HUES6 (cell line): ENCODE measurements at regions not wholly inside any gene's neighbourhood (a gene's known extent, or its start where the extent isn't known, plus 50 kb on each side); places are given as distances from the start of the nearest gene placed in this dataset.
"Not testable (repeated sequence)": the region's sequence is repeated elsewhere in the genome, so short reads cannot be mapped to it uniquely, and the experiment has no call there.

Experiments used
- H3K27ac ChIP-seq: 2 replicates; pipeline ENCODE4 v1.7.0; 2013; ENCODE audit warnings: low read depth, mild to moderate bottlenecking, low read length, inconsistent platforms
- H3K27me3 ChIP-seq: 2 replicates; pipeline ENCODE4 v1.6.1; 2013; ENCODE audit warnings: low read length; ENCODE audit not compliant: control insufficient read depth, insufficient read depth
- H3K36me3 ChIP-seq: 2 replicates; pipeline ENCODE4 v1.6.1; 2013; ENCODE audit warnings: low read length; ENCODE audit not compliant: control insufficient read depth, insufficient read depth
- H3K4me1 ChIP-seq: 2 replicates; pipeline ENCODE4 v1.6.1; 2013; ENCODE audit warnings: low read length; ENCODE audit not compliant: control insufficient read depth, insufficient read depth
- H3K4me3 ChIP-seq: 2 replicates; pipeline ENCODE4 v1.5.1; 2013; ENCODE audit warnings: low read depth, low read length
- H3K9ac ChIP-seq: one replicate; pipeline ENCODE4 v1.6.1; 2013; ENCODE audit warnings: mild to moderate bottlenecking, low read length
- H3K9me3 ChIP-seq: 2 replicates; pipeline ENCODE4 v1.6.1; 2013; ENCODE audit warnings: low read depth, low read length; ENCODE audit not compliant: control insufficient read depth, insufficient read depth

- Histone ChIP-seq H3K4me1 (no peaks in the 10 kb centered on the region), H3K4me3 (no peak overlapping the region), H3K27ac (no peak overlapping the region), H3K9me3 (no peaks in the 10 kb centered on the region), H3K9ac (no peak overlapping the region), H3K27me3 (no peaks in the 10 kb centered on the region), H3K36me3 (no peaks in the 10 kb centered on the region)
Measured at GRCh38 chr2:2590141-2590540, 259.1 kb upstream of the MYT1L start.

- Histone ChIP-seq H3K27me3 (no peaks in the 10 kb centered on the region), H3K36me3 (no peaks in the 10 kb centered on the region), H3K9ac (no peak overlapping the region), H3K9me3 (no peaks in the 10 kb centered on the region), H3K4me3 (no peak overlapping the region), H3K27ac (no peak overlapping the region), H3K4me1 (no peaks in the 10 kb centered on the region)
Measured at GRCh38 chr2:2588777-2589176, 257.7 kb upstream of the MYT1L start.

- no peak overlapping the region for H3K27ac ChIP-seq
- no peaks in the 10 kb centered on the region for H3K36me3 ChIP-seq
- no peak overlapping the region for H3K4me3 ChIP-seq
- H3K4me1 ChIP-seq, result no peaks in the 10 kb centered on the region
- H3K9me3 ChIP-seq, result no peaks in the 10 kb centered on the region
- H3K9ac ChIP-seq, result no peak overlapping the region
- no peaks in the 10 kb centered on the region for H3K27me3 ChIP-seq
Measured at GRCh38 chr2:2587354-2587753, 256.3 kb upstream of the MYT1L start.

GRCh38 chr2:2586931-2587330, 255.9 kb upstream of the MYT1L start:
- Histone ChIP-seq H3K36me3 (no peaks in the 10 kb centered on the region), H3K27me3 (no peaks in the 10 kb centered on the region), H3K9me3 (no peaks in the 10 kb centered on the region), H3K4me1 (no peaks in the 10 kb centered on the region), H3K27ac (no peak overlapping the region), H3K4me3 (no peak overlapping the region), H3K9ac (no peak overlapping the region)

- no peak overlapping the region for H3K27ac ChIP-seq
- no peaks in the 10 kb centered on the region for H3K36me3 ChIP-seq
- H3K4me3 ChIP-seq, result no peak overlapping the region
- no peak overlapping the region for H3K9ac ChIP-seq
- no peaks in the 10 kb centered on the region for H3K27me3 ChIP-seq
- H3K4me1 ChIP-seq, result no peaks in the 10 kb centered on the region
- no peaks in the 10 kb centered on the region for H3K9me3 ChIP-seq
Measured at GRCh38 chr2:2586068-2586776, 255.1 kb upstream of the MYT1L start.

GRCh38 chr2:2582998-2583545, 252.0 kb upstream of the MYT1L start:
- Histone ChIP-seq H3K9me3 (no peaks in the 10 kb centered on the region), H3K27ac (no peak overlapping the region), H3K4me3 (no peak overlapping the region), H3K4me1 (no peaks in the 10 kb centered on the region), H3K36me3 (no peaks in the 10 kb centered on the region), H3K27me3 (no peaks in the 10 kb centered on the region), H3K9ac (no peak overlapping the region)

GRCh38 chr2:2581331-2582159, 250.5 kb upstream of the MYT1L start:
- no peaks in the 10 kb centered on the region for H3K4me1 ChIP-seq
- no peak overlapping the region for H3K27ac ChIP-seq
- no peak overlapping the region for H3K4me3 ChIP-seq
- no peak overlapping the region for H3K9ac ChIP-seq
- H3K36me3 ChIP-seq, result no peaks in the 10 kb centered on the region
- H3K27me3 ChIP-seq, result no peaks in the 10 kb centered on the region
- no peaks in the 10 kb centered on the region for H3K9me3 ChIP-seq

- not testable (repeated sequence) for H3K4me3 ChIP-seq, H3K27ac ChIP-seq
Measured at GRCh38 chr2:2580841-2581240, 249.8 kb upstream of the MYT1L start.

GRCh38 chr2:2580341-2580740, 249.3 kb upstream of the MYT1L start:
- no peaks in the 10 kb centered on the region for H3K4me1 ChIP-seq

More at GRCh38 chr2:2580841-2581240, 249.8 kb upstream of the MYT1L start:
- not testable (repeated sequence) for H3K9ac ChIP-seq, H3K4me1 ChIP-seq, H3K9me3 ChIP-seq, H3K27me3 ChIP-seq, H3K36me3 ChIP-seq

GRCh38 chr2:2579814-2580213, 248.7 kb upstream of the MYT1L start:
- Histone ChIP-seq H3K27me3 (no peaks in the 10 kb centered on the region), H3K27ac (no peak overlapping the region), H3K9ac (no peak overlapping the region), H3K36me3 (no peaks in the 10 kb centered on the region), H3K4me3 (no peak overlapping the region), H3K9me3 (no peaks in the 10 kb centered on the region), H3K4me1 (no peaks in the 10 kb centered on the region)

More at GRCh38 chr2:2580341-2580740, 249.3 kb upstream of the MYT1L start:
- Histone ChIP-seq H3K36me3 (no peaks in the 10 kb centered on the region), H3K27me3 (no peaks in the 10 kb centered on the region), H3K4me3 (no peak overlapping the region), H3K9ac (no peak overlapping the region), H3K27ac (no peak overlapping the region), H3K9me3 (no peaks in the 10 kb centered on the region)

GRCh38 chr2:2577407-2577831, 246.3 kb upstream of the MYT1L start:
- Histone ChIP-seq H3K9me3 (peaks cover 16% of the 10 kb centered on the region), H3K9ac (no peak overlapping the region), H3K4me1 (no peaks in the 10 kb centered on the region), H3K36me3 (no peaks in the 10 kb centered on the region), H3K27me3 (no peaks in the 10 kb centered on the region), H3K4me3 (no peak overlapping the region), H3K27ac (no peak overlapping the region)
